ENCODE measurements at regions not wholly inside any gene's neighbourhood (a gene's known extent, or its start where the extent isn't known, plus 50 kb on each side); places are given as distances from the start of the nearest gene placed in this dataset.
"Not testable (repeated sequence)": the region's sequence is repeated elsewhere in the genome, so short reads cannot be mapped to it uniquely, and the experiment has no call there.

GRCh38 chr2:208608122-208608835, 201.7 kb downstream of the PTH2R start:
- no peak for DNase-seq

DNA sequence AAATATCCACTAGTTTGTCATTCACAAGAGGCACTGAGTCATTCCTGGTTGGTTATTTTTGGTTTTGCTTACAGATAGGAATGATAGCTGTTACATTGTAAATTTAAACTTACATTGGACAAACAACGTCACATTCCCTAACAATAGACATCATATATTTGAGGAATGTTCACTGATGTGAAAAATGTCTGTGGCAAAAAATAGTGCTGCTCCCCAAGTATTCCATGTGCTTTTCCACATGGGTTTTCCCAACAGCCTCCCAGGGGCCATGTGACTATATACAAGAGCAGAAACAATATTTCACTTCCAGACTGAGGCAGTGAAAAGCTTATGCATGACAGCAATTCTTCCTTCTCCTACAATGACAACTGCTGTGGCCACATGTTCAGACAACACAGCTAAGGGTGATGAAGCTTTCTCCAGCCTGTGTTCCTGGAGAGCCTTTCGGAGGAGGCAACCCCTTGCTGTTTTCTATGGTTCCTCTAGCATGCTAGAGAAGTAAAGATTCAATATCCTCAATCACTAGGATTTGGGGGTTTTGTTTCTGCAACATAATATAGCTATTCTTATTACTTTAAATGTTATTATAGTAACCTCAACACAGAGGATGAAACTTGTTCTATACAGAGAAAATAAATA, 202.7 kb downstream of the PTH2R start:
- DNase-seq = no peak

DNA sequence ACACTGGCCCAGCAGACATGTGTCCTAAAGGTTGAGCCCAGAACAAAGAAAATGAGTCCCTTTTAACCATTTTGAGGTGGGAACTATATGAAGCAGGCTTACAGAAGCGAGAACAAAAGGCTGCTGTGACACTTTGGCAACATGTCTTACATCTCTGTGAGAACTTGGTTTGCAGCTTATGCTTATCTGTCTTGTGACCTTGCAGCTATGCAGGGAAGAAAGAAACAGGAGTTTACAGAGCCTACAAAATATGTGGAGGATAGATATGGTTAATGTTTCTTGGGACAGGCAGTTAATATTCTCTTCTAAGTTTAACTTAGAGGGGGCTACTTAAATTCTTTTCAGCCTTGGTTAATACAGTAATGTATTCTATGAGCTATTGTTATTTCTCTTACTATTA, 209.1 kb downstream of the PTH2R start:
- not testable (repeated sequence) for DNase-seq

DNA sequence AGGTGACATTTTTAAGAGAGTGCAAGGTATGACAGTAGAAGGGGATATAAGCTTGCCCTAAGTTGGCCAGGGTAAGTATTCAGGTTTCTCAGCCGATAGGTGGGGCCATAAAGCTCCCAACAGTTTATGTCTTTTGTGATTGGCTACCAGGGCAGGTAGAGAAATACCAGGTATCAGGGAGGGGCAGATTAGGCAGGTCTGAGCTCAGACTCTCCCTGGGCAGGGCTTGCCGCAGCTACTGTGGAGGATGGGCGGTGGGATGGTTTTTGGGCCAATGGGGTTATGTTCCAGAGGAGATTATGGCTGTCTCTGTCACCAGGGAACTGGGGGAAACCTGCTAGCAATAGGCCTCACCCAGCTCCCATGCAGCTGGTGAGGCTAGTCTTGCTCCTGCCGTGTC, 211.6 kb downstream of the PTH2R start:
- no peak for DNase-seq

DNA sequence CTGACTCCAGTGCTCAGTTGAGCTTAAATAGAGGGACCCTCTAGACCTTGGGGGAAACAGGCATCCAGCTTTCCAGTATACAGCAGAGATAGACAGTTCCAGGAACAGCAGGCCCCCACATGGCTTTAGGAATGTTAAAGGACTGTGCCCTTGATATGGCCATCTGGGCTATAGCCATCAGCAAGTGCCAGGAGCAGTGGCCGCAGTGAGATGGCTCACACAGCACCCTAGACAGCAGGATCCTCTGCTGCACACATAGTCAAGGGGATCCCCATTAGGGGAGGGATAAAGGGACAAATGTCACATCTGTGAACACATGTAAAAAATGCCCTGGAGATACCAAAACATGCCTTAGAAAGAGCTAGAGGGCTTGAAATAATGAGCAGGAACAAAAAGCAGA, 213.4 kb downstream of the PTH2R start:
- DNase-seq = no peak

DNA sequence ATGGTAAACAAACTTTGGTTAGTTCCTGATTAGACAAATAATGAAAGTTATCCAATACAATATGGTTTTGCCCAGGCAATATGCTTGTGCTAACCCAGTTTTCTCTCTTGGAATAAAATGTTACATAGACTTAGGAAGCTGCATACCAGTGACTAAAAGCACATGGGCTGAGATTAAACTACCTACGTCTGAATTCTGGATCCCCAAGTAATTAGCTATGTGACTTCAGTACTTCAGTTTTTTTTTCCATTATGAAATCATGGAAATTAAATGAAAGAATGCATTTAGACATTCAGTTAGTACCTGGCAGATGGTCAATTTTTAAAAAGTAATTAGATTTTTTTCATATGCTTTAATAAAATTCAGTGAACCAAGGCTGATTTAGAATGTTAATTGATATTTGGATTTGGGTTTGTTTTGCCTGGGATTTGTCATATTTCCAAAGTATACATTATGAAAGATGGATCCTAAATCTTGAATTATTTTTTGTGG, 213.9 kb downstream of the PTH2R start:
- DNase-seq = no peak

DNA sequence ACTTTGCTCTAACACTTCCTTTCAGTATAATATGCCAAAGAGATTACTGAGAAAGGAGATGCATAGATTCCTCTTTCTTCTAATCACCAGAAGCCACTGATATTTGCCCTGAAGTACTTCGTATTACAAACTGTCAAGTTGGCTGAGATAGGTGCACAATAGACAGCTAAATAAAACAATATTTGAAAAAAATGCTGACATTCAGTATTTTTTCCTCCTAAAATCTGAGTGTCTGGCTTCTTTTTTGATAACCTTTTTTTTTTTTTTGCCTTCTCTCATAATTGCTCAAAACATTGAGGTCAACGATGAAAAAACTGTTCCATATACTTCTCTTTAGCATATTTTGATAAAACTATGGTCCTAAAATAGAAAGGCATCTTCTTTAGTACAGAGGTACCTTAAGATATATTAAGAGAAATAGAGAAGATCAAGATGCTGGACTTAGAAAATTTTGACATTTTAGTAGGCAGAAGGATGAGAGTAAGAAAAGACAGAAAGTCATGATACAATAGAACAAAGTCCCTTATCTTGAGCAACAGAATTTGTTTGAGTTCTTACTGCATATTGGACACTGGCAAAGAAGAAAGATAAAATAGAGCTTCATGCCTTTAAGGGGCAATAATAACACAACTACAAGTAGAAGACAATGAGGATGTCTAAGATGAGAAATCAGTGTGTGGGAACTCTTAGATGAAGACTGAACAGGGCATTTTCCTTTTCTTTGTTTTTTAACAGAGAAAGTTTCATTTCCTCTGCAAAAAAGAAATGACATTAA, 220.7 kb downstream of the PTH2R start:
- no peak for DNase-seq

GRCh38 chr2:208627916-208628315, 221.3 kb downstream of the PTH2R start:
- no peak for DNase-seq

GRCh38 chr2:208638059-208638458, 231.5 kb downstream of the PTH2R start:
- DNase-seq = no peak

DNA sequence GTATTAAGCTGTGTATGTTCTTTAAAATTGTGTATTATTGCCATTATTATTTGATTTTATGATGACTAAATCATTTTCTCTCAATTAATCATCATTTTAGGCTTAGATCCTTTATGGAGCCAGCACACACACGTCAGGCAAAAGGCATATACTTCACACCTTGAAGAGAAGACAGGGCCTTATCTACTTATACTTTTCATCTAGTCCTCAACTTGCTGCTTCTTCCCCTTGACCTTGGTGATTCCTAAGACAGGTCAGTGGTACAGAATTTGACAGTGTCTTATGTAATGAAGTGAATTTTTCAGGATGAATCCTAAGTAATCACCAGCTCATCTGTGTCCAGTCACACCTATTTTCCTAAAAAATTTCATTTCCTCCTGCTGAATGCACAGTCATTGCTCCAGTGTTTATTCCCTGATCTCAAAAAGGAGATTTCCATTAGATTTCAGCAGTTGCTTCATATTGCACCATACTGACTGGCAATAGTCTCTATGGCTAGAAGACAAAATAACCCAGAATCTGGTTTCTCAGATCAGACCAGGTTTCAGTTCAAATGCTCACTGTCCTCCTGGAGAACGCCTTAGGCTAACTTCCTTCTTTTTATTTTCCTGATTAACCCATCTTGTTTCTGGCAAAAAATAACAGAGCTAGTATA, 235.7 kb downstream of the PTH2R start:
- DNase-seq = no peak

DNA sequence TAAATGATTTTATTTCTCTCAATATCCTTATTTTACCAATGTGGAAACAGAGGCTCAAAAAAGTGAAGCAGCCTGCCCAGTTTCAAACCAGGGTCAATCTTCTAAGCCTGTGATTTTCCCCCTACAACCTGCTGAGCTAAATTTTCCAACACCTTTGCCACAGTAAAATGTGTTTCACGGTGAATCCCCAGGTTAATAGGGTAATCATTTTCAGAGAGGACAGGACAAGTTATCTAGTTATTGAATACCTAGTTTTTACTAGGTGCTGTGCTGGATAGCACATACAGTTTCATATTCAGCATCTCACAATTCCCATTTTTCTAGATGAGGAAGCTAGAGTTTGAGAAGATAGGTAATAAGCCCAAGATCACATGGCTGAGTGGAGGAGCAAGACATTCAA, 236.6 kb downstream of the PTH2R start:
- no peak for DNase-seq

DNA sequence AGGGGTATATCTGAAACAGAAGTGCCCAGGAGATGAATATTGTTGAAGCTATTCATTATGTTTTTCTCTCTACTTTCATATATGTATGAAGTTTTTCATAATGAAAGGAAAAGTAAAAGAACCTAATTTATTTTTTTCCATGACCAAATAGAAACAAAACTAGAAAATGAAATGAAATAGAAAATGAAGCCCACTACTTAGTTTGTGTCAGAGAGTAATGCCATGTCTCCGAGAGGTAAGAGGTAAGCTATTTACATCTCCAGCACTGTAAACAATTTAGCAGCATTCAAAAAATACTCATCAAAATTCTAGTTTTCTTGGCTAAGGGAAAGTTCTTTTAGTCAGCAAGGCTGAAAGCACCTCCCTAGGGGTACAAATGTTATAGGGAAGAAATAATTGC, 238.6 kb downstream of the PTH2R start:
- DNase-seq = no peak

- DNase-seq = no peak
Observed at GRCh38 chr2:208648368-208648767, 241.8 kb downstream of the PTH2R start.

DNA sequence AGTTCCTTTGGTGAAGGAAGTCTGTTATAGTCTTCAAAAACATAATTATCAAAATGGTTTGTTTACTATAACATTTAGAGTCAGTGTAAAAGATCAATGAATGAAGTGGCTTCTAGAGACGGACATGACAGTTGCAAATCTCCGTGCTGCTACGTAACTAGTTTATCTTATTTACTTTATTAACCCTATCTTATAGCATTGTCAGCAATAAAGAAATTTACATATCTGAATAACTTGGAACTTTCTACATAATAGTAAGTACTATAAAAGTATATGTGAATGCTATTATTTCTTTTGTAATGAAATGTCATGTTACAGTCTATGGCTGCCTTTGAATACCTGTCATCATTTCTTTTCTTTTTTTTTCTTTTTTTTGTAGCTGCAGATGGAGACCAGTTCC, 246.8 kb downstream of the PTH2R start:
- DNase-seq = no peak

GRCh38 chr2:208654056-208654455, 247.5 kb downstream of the PTH2R start:
- DNase-seq = no peak

DNA sequence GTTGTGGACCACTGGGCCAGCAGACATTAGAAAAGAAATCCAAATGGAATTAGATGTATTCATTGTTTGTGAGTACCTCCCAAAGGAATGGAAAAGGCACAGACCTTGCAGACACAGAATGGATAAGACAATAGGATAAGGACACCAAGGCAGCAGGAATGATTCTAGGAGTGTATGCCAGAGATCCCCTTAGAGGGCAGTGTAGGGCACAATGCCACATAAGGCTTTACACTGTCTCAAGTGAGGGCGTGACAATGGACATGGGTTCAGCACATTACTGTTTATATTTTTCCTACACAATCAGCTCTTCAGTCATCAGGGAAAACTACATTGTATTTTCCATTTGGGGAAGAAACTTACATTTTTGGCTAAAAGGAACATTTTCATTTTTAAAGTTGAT, 250.9 kb downstream of the PTH2R start:
- no peak for DNase-seq

- DNase-seq = no peak
Observed at GRCh38 chr2:208669394-208669793, 262.8 kb downstream of the PTH2R start.

GRCh38 chr2:208671284-208671683, 264.7 kb downstream of the PTH2R start:
- no peak for DNase-seq

GRCh38 chr2:208671886-208672680, 265.5 kb downstream of the PTH2R start:
- DNase-seq = no peak

GRCh38 chr2:208673631-208674030, 267.0 kb downstream of the PTH2R start:
- DNase-seq = no peak

- DNase-seq = no peak
Observed at GRCh38 chr2:208674919-208675318, 268.3 kb downstream of the PTH2R start.

- DNase-seq = not testable (repeated sequence)
Observed at GRCh38 chr2:208685929-208686328, 279.3 kb downstream of the PTH2R start.

DNA sequence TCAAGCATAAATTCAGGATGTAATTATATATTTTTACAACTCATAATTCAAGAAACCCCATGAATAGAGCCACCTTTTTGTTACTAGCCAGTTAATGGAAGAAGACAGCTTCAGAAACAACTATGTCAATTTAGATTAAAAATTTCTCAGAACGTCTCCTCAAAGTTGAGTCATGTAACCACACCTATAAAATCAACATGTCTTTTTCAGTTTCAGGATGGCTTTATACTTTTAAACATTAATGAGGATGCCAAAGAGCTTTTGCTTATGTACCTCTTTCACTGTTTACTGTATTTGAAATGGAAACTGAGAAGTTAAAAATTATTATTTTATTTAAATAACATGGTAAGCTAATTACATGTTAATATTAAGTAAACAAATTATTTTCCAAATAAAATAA, 280.1 kb downstream of the PTH2R start:
- DNase-seq = no peak

Data from NCI-H2227 treated with DMSO at 0.1 percent for 48 hours (cell line).